HL-60 (cell line): ENCODE measurements at regions not wholly inside any gene's neighbourhood (a gene's known extent, or its start where the extent isn't known, plus 50 kb on each side); places are given as distances from the start of the nearest gene placed in this dataset.
"Not testable (repeated sequence)": the region's sequence is repeated elsewhere in the genome, so short reads cannot be mapped to it uniquely, and the experiment has no call there.

Experiments
- DNase-seq, 2 experiments: peaks; one replicate each; pipeline ENCODE4 v3.0.0-alpha.2; 2010 to 2020; ENCODE audit warnings: low read depth in 1 of 2, low spot score in 1 of 2
- H3K27ac ChIP-seq: fragments of 250-450 bp; sonication (Bioruptor Pico); replicated peaks from 2 replicates; pipeline ENCODE4 v1.5.1; 2020; ENCODE audit warnings: mild to moderate bottlenecking, moderate library complexity
- H3K27me3 ChIP-seq: fragments of 250-450 bp; sonication (Bioruptor Pico); 2 replicates; pipeline ENCODE4 v1.5.1; 2021; ENCODE audit warnings: mild to moderate bottlenecking, moderate library complexity; ENCODE audit not compliant: insufficient read depth, poor library complexity, severe bottlenecking
- H3K4me3 ChIP-seq: replicated peaks from 2 replicates; pipeline ENCODE4 v1.5.1; 2011; ENCODE audit warnings: mild to moderate bottlenecking, control low read depth, low read length; ENCODE audit not compliant: insufficient read depth

DNA sequence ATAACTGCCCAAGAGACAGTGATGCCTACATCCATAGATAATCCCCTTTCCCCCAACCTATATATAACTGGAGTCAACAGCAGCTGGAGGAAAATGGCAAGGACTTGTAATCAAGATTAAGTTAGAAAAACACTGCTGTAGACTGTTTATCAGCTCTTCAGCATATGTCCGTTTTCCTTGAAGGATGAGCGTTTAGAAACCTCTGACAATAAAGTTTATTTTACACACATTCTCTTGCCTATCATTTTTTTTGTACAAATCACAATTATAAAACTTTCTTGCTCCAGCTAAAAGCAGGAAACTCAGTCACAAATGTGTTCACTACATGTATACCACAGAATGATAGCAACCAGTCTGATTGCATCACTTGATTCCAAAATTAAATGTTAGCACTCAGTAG, 50.8 kb downstream of the PPIAL4G start:
- not testable (repeated sequence) for H3K27ac ChIP-seq, DNase-seq, H3K4me3 ChIP-seq, H3K27me3 ChIP-seq

DNA sequence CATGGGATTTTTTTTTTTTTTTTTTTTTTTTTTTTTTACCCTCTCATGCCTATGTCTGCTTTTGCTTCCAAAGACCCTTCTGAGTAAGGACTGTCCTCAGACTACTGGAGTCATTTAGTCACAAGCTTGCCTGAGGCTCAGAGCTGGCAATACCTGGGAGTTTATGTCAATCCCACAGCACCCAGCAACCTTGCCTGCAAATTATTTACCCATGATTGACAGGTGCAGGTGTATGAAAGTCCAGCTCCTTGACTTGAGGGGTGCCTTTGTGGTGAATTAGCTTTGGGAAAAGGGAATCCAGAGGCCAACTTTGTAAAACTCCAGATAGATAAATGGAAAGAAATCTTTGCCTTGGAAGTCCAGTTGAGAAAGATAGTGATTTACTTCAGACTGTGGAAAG, 53.2 kb downstream of the PPIAL4G start:
- H3K27ac ChIP-seq, DNase-seq, H3K27me3 ChIP-seq, H3K4me3 ChIP-seq: not testable (repeated sequence)

- not testable (repeated sequence) for H3K27ac ChIP-seq, H3K27me3 ChIP-seq, H3K4me3 ChIP-seq
- DNase-seq = peak in 1 of 2 experiments; percentile 12
These were observed 56.0 kb downstream of the PPIAL4G start for GRCh38 chr1:148426940-148427611.

DNA sequence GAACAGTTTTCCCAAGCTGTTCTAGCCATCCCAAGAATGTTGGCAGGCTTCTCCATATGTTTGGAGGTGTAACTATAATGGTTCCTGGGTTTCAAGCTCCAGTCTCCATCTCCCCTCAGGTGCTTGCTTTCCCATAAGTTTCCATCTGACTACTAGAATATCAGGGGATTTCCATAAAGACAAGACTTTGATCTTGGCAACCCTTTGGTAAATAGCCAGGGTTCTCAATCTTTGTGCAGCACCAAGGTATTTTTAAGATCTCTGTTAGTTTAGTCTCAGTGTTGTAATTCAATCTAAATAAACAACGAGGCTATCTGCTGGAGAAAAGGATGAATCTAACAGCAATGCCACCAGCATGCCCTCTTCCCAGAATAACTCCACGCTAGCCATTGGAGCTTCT, 56.7 kb downstream of the PPIAL4G start:
- not testable (repeated sequence) for H3K27ac ChIP-seq, DNase-seq, H3K27me3 ChIP-seq, H3K4me3 ChIP-seq

GRCh38 chr1:148424143-148425003, 58.7 kb downstream of the PPIAL4G start:
- H3K27me3 ChIP-seq, H3K4me3 ChIP-seq, H3K27ac ChIP-seq: not testable (repeated sequence)
- DNase-seq = peak in 1 of 2 experiments; percentile 8

DNA sequence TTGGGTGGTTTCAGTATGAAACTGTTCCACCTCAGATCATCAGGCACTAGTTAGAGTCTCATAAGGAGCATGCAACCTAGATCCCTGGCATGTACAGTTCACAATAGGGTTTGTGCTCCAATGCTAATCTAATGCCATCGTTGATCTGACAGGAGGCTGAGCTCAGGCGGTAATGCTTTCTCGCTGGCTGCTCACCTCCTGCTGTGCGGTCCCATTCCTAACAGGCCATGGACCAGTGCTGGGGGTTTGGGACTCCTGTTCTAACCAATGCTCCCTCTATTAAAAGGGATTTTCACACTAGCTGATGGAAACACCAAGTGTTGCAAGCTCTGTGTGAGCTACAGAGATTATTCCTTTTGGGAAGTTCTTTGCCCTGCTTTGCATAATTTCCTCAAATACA, 60.2 kb downstream of the PPIAL4G start:
- H3K4me3 ChIP-seq, DNase-seq, H3K27ac ChIP-seq, H3K27me3 ChIP-seq: not testable (repeated sequence)

DNA sequence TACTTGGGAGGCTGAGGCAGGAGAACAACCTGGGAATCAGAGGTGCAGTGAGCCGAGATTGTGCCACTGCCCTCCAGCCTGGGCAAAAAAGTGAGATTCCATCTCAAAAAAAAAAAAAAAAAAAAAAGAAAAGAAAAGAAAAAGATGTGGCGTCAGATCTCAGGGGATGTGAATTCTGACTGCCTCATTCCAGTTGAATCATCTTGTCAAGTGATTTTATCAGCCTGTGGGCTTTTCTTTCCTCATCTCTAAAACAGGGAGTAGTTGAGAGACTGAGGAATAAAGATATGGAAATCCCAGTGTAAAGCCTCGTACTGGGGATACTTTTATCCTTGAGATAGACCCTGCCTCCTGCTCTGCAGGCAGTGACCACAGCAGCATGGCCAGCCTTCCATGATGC, 65.9 kb downstream of the PPIAL4G start:
- DNase-seq, H3K27me3 ChIP-seq, H3K27ac ChIP-seq, H3K4me3 ChIP-seq: not testable (repeated sequence)

GRCh38 chr1:148413385-148413784, 69.7 kb downstream of the PPIAL4G start:
- not testable (repeated sequence) for H3K4me3 ChIP-seq, H3K27me3 ChIP-seq, H3K27ac ChIP-seq, DNase-seq

GRCh38 chr1:148404786-148405568, 78.1 kb downstream of the PPIAL4G start:
- not testable (repeated sequence) for H3K27me3 ChIP-seq, H3K4me3 ChIP-seq
- peak overlapping the region; percentile 62 for H3K27ac ChIP-seq
- DNase-seq = peak in 1 of 2 experiments; percentile 73

DNA sequence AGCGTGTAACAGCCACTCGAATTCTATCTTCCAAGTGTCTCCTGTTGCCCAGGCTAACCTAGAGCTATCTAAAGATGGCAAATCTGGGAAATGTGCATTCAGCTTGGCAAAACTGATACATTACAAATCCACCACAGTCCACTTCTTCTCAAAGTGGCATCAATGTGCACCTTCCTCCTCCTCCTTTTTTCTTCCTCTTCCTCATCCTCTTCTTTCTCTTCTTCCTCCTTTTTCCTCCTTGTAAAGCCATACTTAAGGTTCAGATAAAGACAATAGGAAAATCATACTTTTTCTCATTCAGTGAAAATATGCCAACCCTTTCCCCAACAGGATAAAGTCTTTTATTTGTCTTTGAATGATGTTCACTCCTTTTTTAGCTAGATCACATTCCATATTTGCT, 79.2 kb downstream of the PPIAL4G start:
- H3K27ac ChIP-seq, H3K27me3 ChIP-seq, H3K4me3 ChIP-seq, DNase-seq: not testable (repeated sequence)

- Histone ChIP-seq H3K4me3 (peak overlapping the region; percentile 48), H3K27ac (peak overlapping the region; percentile 91)
- H3K27me3 ChIP-seq, DNase-seq: not testable (repeated sequence)
These were observed 80.0 kb downstream of the PPIAL4G start for GRCh38 chr1:148403085-148403456.
